H9 (cell line): ENCODE measurements at regions not wholly inside any gene's neighbourhood (a gene's known extent, or its start where the extent isn't known, plus 50 kb on each side); places are given as distances from the start of the nearest gene placed in this dataset.

ENCODE experiments used
- DNase-seq: peaks from one replicate; pipeline ENCODE4 v3.0.0-alpha.2; 2017
- H2AFZ ChIP-seq: one replicate; pipeline ENCODE4 v1.6.1; 2013; ENCODE audit warnings: mild to moderate bottlenecking, low read length, control low read depth, moderate library complexity
- H2AK5ac ChIP-seq: 2 replicates; pipeline ENCODE4 v1.6.1; 2013; ENCODE audit warnings: low read length, control low read depth, mixed read lengths; ENCODE audit not compliant: insufficient read length
- H2BK120ac ChIP-seq: one replicate; pipeline ENCODE4 v1.6.1; 2013; ENCODE audit warnings: low read depth, mild to moderate bottlenecking, low read length, control low read depth, inconsistent platforms; ENCODE audit not compliant: poor library complexity, severe bottlenecking
- H2BK12ac ChIP-seq: 2 replicates; pipeline ENCODE4 v1.6.1; 2013; ENCODE audit warnings: low read length, control low read depth, mixed read lengths, low read depth; ENCODE audit not compliant: insufficient read length
- H2BK15ac ChIP-seq: 2 replicates; pipeline ENCODE4 v1.6.1; 2013; ENCODE audit warnings: low read depth, low read length, control low read depth
- H2BK20ac ChIP-seq: one replicate; pipeline ENCODE4 v1.6.1; 2013; ENCODE audit warnings: low read depth, mild to moderate bottlenecking, low read length, control low read depth, inconsistent platforms; ENCODE audit not compliant: poor library complexity, severe bottlenecking
- H2BK5ac ChIP-seq: 2 replicates; pipeline ENCODE4 v1.6.1; 2013; ENCODE audit warnings: low read length, control low read depth, mixed read lengths; ENCODE audit not compliant: insufficient read length
- H3K14ac ChIP-seq: 2 replicates; pipeline ENCODE4 v1.6.1; 2013; ENCODE audit warnings: low read length, control low read depth; ENCODE audit not compliant: insufficient read depth
- H3K18ac ChIP-seq: 2 replicates; pipeline ENCODE4 v1.6.1; 2013; ENCODE audit warnings: low read depth, mild to moderate bottlenecking, mixed read lengths, low read length, control low read depth; ENCODE audit not compliant: insufficient read length
- H3K23ac ChIP-seq: 2 replicates; pipeline ENCODE4 v1.6.1; 2013; ENCODE audit warnings: low read length, control low read depth, mixed read lengths, low read depth; ENCODE audit not compliant: insufficient read length
- H3K23me2 ChIP-seq: 2 replicates; pipeline ENCODE4 v1.6.1; 2013; ENCODE audit warnings: low read depth, mild to moderate bottlenecking, mixed read lengths, low read length, control low read depth; ENCODE audit not compliant: insufficient read length, poor library complexity, severe bottlenecking
- H3K27ac ChIP-seq: 2 replicates; pipeline ENCODE4 v1.5.1; 2013; ENCODE audit warnings: low read length, control low read depth, mixed read lengths, low read depth; ENCODE audit not compliant: insufficient read length
- H3K27me3 ChIP-seq: 2 replicates; pipeline ENCODE4 v1.6.1; 2013; ENCODE audit warnings: low read length, control low read depth, inconsistent platforms; ENCODE audit not compliant: insufficient read depth
- H3K4ac ChIP-seq: 2 replicates; pipeline ENCODE4 v1.6.1; 2013; ENCODE audit warnings: low read depth, mild to moderate bottlenecking, control low read depth, inconsistent platforms, low read length, moderate library complexity
- H3K4me1 ChIP-seq: 2 replicates; pipeline ENCODE4 v1.6.1; 2013; ENCODE audit warnings: low read length, control low read depth, inconsistent platforms; ENCODE audit not compliant: insufficient read depth
- H3K4me2 ChIP-seq: 2 replicates; pipeline ENCODE4 v1.6.1; 2013; ENCODE audit warnings: low read length, control low read depth, mixed read lengths; ENCODE audit not compliant: insufficient read length, insufficient read depth
- H3K56ac ChIP-seq: 2 replicates; pipeline ENCODE4 v1.6.1; 2013; ENCODE audit warnings: low read depth, mild to moderate bottlenecking, mixed read lengths, low read length, control low read depth; ENCODE audit not compliant: insufficient read length
- H3K79me1 ChIP-seq: 2 replicates; pipeline ENCODE4 v1.6.1; 2013; ENCODE audit warnings: low read depth, mild to moderate bottlenecking, moderate library complexity, low read length, control low read depth, inconsistent platforms; ENCODE audit not compliant: insufficient read depth, poor library complexity, severe bottlenecking
- H3K79me2 ChIP-seq: 2 replicates; pipeline ENCODE4 v1.6.1; 2013; ENCODE audit warnings: low read length, control low read depth, inconsistent platforms; ENCODE audit not compliant: insufficient read depth
- H3K9ac ChIP-seq: 2 replicates; pipeline ENCODE4 v1.6.1; 2013; ENCODE audit warnings: low read length, control low read depth, mixed read lengths; ENCODE audit not compliant: insufficient read length; ENCODE audit errors: extremely low read depth
- H3K9me3 ChIP-seq: one replicate; pipeline ENCODE4 v1.6.1; 2013; ENCODE audit warnings: low read depth, low read length, inconsistent platforms; ENCODE audit not compliant: control insufficient read depth
- H3T11ph ChIP-seq: one replicate; pipeline ENCODE4 v1.6.1; 2013; ENCODE audit warnings: mild to moderate bottlenecking, low read length, control low read depth, inconsistent platforms
- H4K20me1 ChIP-seq: one replicate; pipeline ENCODE4 v1.6.1; 2013; ENCODE audit not compliant: control insufficient read depth, insufficient read length, insufficient read depth
- H4K5ac ChIP-seq: 2 replicates; pipeline ENCODE4 v1.6.1; 2013; ENCODE audit warnings: low read depth, mild to moderate bottlenecking, mixed read lengths, low read length, control low read depth; ENCODE audit not compliant: insufficient read length
- H4K8ac ChIP-seq: replicated peaks from 2 replicates; pipeline ENCODE4 v1.6.1; 2013; ENCODE audit warnings: low read length, control low read depth, mixed read lengths, low read depth; ENCODE audit not compliant: insufficient read length
- H4K91ac ChIP-seq: 2 replicates; pipeline ENCODE4 v1.6.1; 2013; ENCODE audit warnings: low read depth, mild to moderate bottlenecking, moderate library complexity, mixed read lengths, low read length, control low read depth; ENCODE audit not compliant: insufficient read length
- H3K27ac Mint-ChIP-seq, 3 experiments: 2 replicates in 2 of 3; 3 replicates in 1 of 3; pipeline ENCODE4 v1.8.0; 2020 to 2021; ENCODE audit warnings: mixed read lengths in 3 of 3, mild to moderate bottlenecking in 1 of 3, moderate library complexity in 1 of 3
- H3K27me3 Mint-ChIP-seq: 2 replicates; pipeline ENCODE4 v1.8.0; 2021; ENCODE audit warnings: low read depth, mild to moderate bottlenecking, moderate library complexity, mixed read lengths
- H3K36me3 Mint-ChIP-seq, 3 experiments: 2 replicates in 2 of 3; 3 replicates in 1 of 3; pipeline ENCODE4 v1.8.0; 2020 to 2021; ENCODE audit warnings: low read depth in 3 of 3, mixed read lengths in 3 of 3; ENCODE audit not compliant: insufficient read depth in 1 of 3
- H3K4me1 Mint-ChIP-seq, 2 experiments: 2 replicates each; pipeline ENCODE4 v1.8.0; 2020; ENCODE audit warnings: mixed read lengths in 2 of 2
- H3K4me3 Mint-ChIP-seq, 2 experiments: 2 replicates in 1 of 2; 3 replicates in 1 of 2; pipeline ENCODE4 v1.8.0; 2020 to 2021; ENCODE audit warnings: mild to moderate bottlenecking in 2 of 2, mixed read lengths in 2 of 2, moderate library complexity in 1 of 2
- H3K9me3 Mint-ChIP-seq, 2 experiments: 2 replicates in 1 of 2; 3 replicates in 1 of 2; pipeline ENCODE4 v1.8.0; 2020; ENCODE audit warnings: mild to moderate bottlenecking in 2 of 2, mixed read lengths in 2 of 2, moderate library complexity in 1 of 2
- CTCF ChIP-seq: fragments of 200-600 bp; sonication (generic); conservative IDR thresholded peaks from 3 replicates; pipeline ENCODE4 v1.8.0; 2021; ENCODE audit warnings: antibody characterized with exemption, mild to moderate bottlenecking
- WGBS: extraction: QIAGEN DNeasy Blood & Tissue Kit; methylation state at CpG from one replicate; pipeline ENCODE4 v1.1.7; 2013; ENCODE audit warnings: missing lambda C conversion rate, low lambda C conversion rate, mixed read lengths; ENCODE audit not compliant: insufficient read length; ENCODE audit errors: extremely low coverage; 5-methylcytosine and 5-hydroxymethylcytosine counted together

GRCh38 chr20:60371384-60371783, 413.2 kb downstream of the CDH26 start:
- H4K91ac ChIP-seq = no peak overlapping the region
- H4K5ac ChIP-seq = no peak overlapping the region
- no peak overlapping the region for H2AK5ac ChIP-seq
- H3K4me1 ChIP-seq = no peaks in the 10 kb centered on the region
- DNase-seq = no peak
- H2AFZ ChIP-seq = no peak overlapping the region
- H3K79me2 ChIP-seq = no peaks in the 10 kb centered on the region
- H2BK15ac ChIP-seq = no peak overlapping the region
- H3K9ac ChIP-seq = no peak overlapping the region
- H3K4me2 ChIP-seq = no peak overlapping the region
- no peaks in the 10 kb centered on the region for H3K9me3 ChIP-seq
- no CpG with 5 or more reads among the region's 6 CpGs for WGBS
- Mint-ChIP-seq H3K9me3 (peaks cover 15 to 18% of the 10 kb centered on the region in 2 experiments; a peak in 4 of 5 replicates), H3K27me3 (peaks cover 3% of the 10 kb centered on the region; the same call in 1 of the 2 replicates), H3K4me3 (no peak overlapping the region), H3K4me1 (no peaks in the 10 kb centered on the region; a peak in 1 of 4 replicates), H3K36me3 (no peaks in the 10 kb centered on the region; a peak in 1 of 7 replicates), H3K27ac (no peak overlapping the region)
- no peak overlapping the region for H2BK120ac ChIP-seq
- no peaks in the 10 kb centered on the region for H3K79me1 ChIP-seq
- H2BK5ac ChIP-seq = no peak overlapping the region
- H4K8ac ChIP-seq = no peak overlapping the region
- H3K23me2 ChIP-seq = no peaks in the 10 kb centered on the region
- H2BK20ac ChIP-seq = no peak overlapping the region
- H3T11ph ChIP-seq = no peak overlapping the region
- no peak overlapping the region for H3K56ac ChIP-seq
- no peak overlapping the region for H3K14ac ChIP-seq
- no peaks in the 10 kb centered on the region for H3K27me3 ChIP-seq
- H3K4ac ChIP-seq = no peak overlapping the region
- H3K27ac ChIP-seq = no peak overlapping the region
- H2BK12ac ChIP-seq = no peak overlapping the region
- no peak overlapping the region for H3K23ac ChIP-seq
- no peaks in the 10 kb centered on the region for H4K20me1 ChIP-seq
- peak; percentile 44; the same call in 2 of the 3 replicates for TF ChIP-seq CTCF
- H3K18ac ChIP-seq = no peak overlapping the region
